GM18867 (cell line): ENCODE measurements at regions not wholly inside any gene's neighbourhood (a gene's known extent, or its start where the extent isn't known, plus 50 kb on each side); places are given as distances from the start of the nearest gene placed in this dataset.

Source experiments
- ATAC-seq: cut with Tn5 transposase; IDR thresholded peaks from one replicate; pipeline ENCODE4 v1.9.1; 2021; ENCODE audit warnings: mild to moderate bottlenecking, moderate library complexity; ENCODE audit not compliant: unreplicated experiment

GRCh38 chr10:44593952-44594351, 209.1 kb upstream of the CXCL12 start:
- ATAC-seq: no peak

GRCh38 chr10:44607116-44607515, 222.2 kb upstream of the CXCL12 start:
- no peak for ATAC-seq

- ATAC-seq: no peak
These were observed 234.0 kb upstream of the CXCL12 start for GRCh38 chr10:44618910-44619309.

- ATAC-seq: no peak
These were observed 234.6 kb upstream of the CXCL12 start for GRCh38 chr10:44619521-44619920.

GRCh38 chr10:44619975-44620374, 235.1 kb upstream of the CXCL12 start:
- no peak for ATAC-seq

- ATAC-seq: no peak
These were observed 242.9 kb upstream of the CXCL12 start for GRCh38 chr10:44627591-44628354.

GRCh38 chr10:44628921-44629320, 244.0 kb upstream of the CXCL12 start:
- no peak for ATAC-seq

- no peak for ATAC-seq
These were observed 250.3 kb upstream of the CXCL12 start for GRCh38 chr10:44635176-44635575.

GRCh38 chr10:44636625-44637024, 251.7 kb upstream of the CXCL12 start:
- no peak for ATAC-seq

- ATAC-seq: no peak
These were observed 255.5 kb upstream of the CXCL12 start for GRCh38 chr10:44640429-44640828.

- ATAC-seq: no peak
These were observed 262.6 kb upstream of the CXCL12 start for GRCh38 chr10:44647473-44647872.

GRCh38 chr10:44647877-44648542, 263.1 kb upstream of the CXCL12 start:
- peak; percentile 76 for ATAC-seq

GRCh38 chr10:44650691-44651661, 260.2 kb upstream of the TMEM72 start:
- no peak for ATAC-seq

- no peak for ATAC-seq
These were observed 259.3 kb upstream of the TMEM72 start for GRCh38 chr10:44651834-44652233.

- ATAC-seq: no peak
These were observed 251.8 kb upstream of the TMEM72 start for GRCh38 chr10:44659320-44659719.

- ATAC-seq: no peak
These were observed 250.9 kb upstream of the TMEM72 start for GRCh38 chr10:44660271-44660670.

GRCh38 chr10:44662051-44662450, 249.1 kb upstream of the TMEM72 start:
- ATAC-seq: no peak

- ATAC-seq: no peak
These were observed 242.8 kb upstream of the TMEM72 start for GRCh38 chr10:44668336-44668735.

- ATAC-seq: no peak
These were observed 239.8 kb upstream of the TMEM72 start for GRCh38 chr10:44671319-44671718.

GRCh38 chr10:44673245-44673983, 237.7 kb upstream of the TMEM72 start:
- no peak for ATAC-seq
